Peyer's patch (tissue), 4 donors: ENCODE measurements at regions not wholly inside any gene's neighbourhood (a gene's known extent, or its start where the extent isn't known, plus 50 kb on each side); places are given as distances from the start of the nearest gene placed in this dataset.

Experiments
- CTCF ChIP-seq, 6 experiments: fragments of 450-650 bp in 4 of 6; fragments of 200-600 bp in 2 of 6; sonication (generic) in 1 of 6; IDR thresholded peaks; one replicate each; pipeline ENCODE4 v1.5.1; 2017 to 2019; ENCODE audit warnings: antibody characterized with exemption in 6 of 6, mild to moderate bottlenecking in 3 of 6, moderate library complexity in 1 of 6
- POLR2A ChIP-seq, 2 donors: fragments of 450-650 bp; IDR thresholded peaks; one replicate each; pipeline ENCODE4 v1.5.1; 2017; ENCODE audit warnings: antibody characterized with exemption in 2 of 2, mild to moderate bottlenecking in 2 of 2, moderate library complexity in 2 of 2

- TF ChIP-seq POLR2A (IDR thresholded peaks at IDR 0.05): no peak
- TF ChIP-seq CTCF (IDR thresholded peaks at IDR 0.05): no peak
These were observed 115.9 kb downstream of the DLL1 start for GRCh38 chr6:170174771-170175643.
